ENCODE measurements at regions not wholly inside any gene's neighbourhood (a gene's known extent, or its start where the extent isn't known, plus 50 kb on each side); places are given as distances from the start of the nearest gene placed in this dataset.

DNA sequence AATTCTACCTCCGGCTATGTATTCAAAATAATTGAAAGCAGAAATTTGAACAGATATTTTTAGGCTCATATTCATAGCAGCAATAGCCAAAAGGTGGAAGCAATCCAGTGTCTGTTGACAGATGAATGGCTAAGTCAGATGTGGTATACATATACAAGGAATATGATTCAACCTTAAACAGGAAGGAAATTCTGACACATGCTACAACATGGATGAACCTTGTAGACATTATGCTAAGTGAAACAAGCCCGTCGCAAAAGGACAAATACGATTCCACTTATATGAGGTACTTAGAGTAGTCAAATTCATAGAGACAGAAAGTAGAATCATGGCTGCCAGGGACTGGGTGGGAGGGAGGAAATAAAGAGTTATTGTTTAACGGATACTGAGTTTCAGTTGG is 331.6 kb downstream of the PCNX1 start:
- no peak for TF ChIP-seq LARP7 (IDR thresholded peaks at IDR 0.05)
- no peak for TF ChIP-seq CTCF (IDR thresholded peaks at IDR 0.05 in 2 of 3, conservative IDR thresholded peaks at IDR 0.05 in 1 of 3; ENCODE audit: insufficient read depth in 2 of 3, low read depth in 1 of 3, low read length in 3 of 3)
- TF ChIP-seq GABPB2 (CRISPR knock-in tag; conservative IDR thresholded peaks at IDR 0.05): no peak
- TF ChIP-seq FOXJ3 (CRISPR knock-in tag; IDR thresholded peaks at IDR 0.05): no peak
- TF ChIP-seq CBX3 (IDR thresholded peaks at IDR 0.05; ENCODE audit: borderline replicate concordance in 1 of 2, low read length in 2 of 2): no peak
- no peak for TF ChIP-seq SREBF2 (CRISPR knock-in tag; IDR thresholded peaks at IDR 0.05)
- TF ChIP-seq SIN3A (IDR thresholded peaks at IDR 0.05; ENCODE audit: borderline replicate concordance in 2 of 2, control insufficient read depth in 1 of 2, low read depth in 2 of 2, low read length in 2 of 2): no peak
- no peak for TF ChIP-seq ZFX (CRISPR knock-in tag; IDR thresholded peaks at IDR 0.05)
- TF ChIP-seq HDAC6 (IDR thresholded peaks at IDR 0.05; ENCODE audit: low read depth, low read length): no peak
- TF ChIP-seq, protein P1, sequence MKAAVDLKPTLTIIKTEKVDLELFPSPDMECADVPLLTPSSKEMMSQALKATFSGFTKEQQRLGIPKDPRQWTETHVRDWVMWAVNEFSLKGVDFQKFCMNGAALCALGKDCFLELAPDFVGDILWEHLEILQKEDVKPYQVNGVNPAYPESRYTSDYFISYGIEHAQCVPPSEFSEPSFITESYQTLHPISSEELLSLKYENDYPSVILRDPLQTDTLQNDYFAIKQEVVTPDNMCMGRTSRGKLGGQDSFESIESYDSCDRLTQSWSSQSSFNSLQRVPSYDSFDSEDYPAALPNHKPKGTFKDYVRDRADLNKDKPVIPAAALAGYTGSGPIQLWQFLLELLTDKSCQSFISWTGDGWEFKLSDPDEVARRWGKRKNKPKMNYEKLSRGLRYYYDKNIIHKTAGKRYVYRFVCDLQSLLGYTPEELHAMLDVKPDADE (conservative IDR thresholded peaks at IDR 0.05; ENCODE audit: control insufficient read depth, low read depth, low read length): no peak

Data from K562 (cell line).